Natural killer cell (primary cell): ENCODE measurements at regions not wholly inside any gene's neighbourhood (a gene's known extent, or its start where the extent isn't known, plus 50 kb on each side); places are given as distances from the start of the nearest gene placed in this dataset.

Experiments used
- ATAC-seq, 3 donors: fragments of 150-1000 bp in 2 of 3; fragments of 200-7000 bp in 1 of 3; cut with Tn5 transposase; 1 replicate in 1 of 3; 2 replicates in 2 of 3; pipeline ENCODE4 v1.10.0; 2021; ENCODE audit warnings: mild to moderate bottlenecking in 2 of 3, moderate library complexity in 2 of 3
- DNase-seq, 2 donors: peaks; one replicate each; pipeline versions ENCODE4 v3.0.0 to v3.0.0-alpha.2; 2013 to 2021; ENCODE audit warnings: mixed read lengths in 1 of 2
- H3K27ac ChIP-seq: one replicate; pipeline ENCODE4 v1.5.1; 2013; ENCODE audit warnings: mild to moderate bottlenecking, low read length
- H3K27me3 ChIP-seq: one replicate; pipeline ENCODE4 v1.6.1; 2013; ENCODE audit warnings: low read length; ENCODE audit not compliant: control insufficient read depth, insufficient read depth
- H3K36me3 ChIP-seq: one replicate; pipeline ENCODE4 v1.6.1; 2013; ENCODE audit warnings: low read length; ENCODE audit not compliant: control insufficient read depth, insufficient read depth
- H3K4me1 ChIP-seq: one replicate; pipeline ENCODE4 v1.6.1; 2013; ENCODE audit warnings: low read length; ENCODE audit not compliant: control insufficient read depth, insufficient read depth
- H3K4me3 ChIP-seq: one replicate; pipeline ENCODE4 v1.5.1; 2013; ENCODE audit warnings: low read length
- H3K9me3 ChIP-seq: one replicate; pipeline ENCODE4 v1.6.1; 2013; ENCODE audit warnings: low read length; ENCODE audit not compliant: control insufficient read depth, insufficient read depth
- H3K27ac Mint-ChIP-seq, 2 donors: one replicate each; pipeline ENCODE4 v1.8.0; 2022; ENCODE audit warnings: mild to moderate bottlenecking in 2 of 2, mixed read lengths in 2 of 2, moderate library complexity in 1 of 2
- H3K27me3 Mint-ChIP-seq, 2 donors: one replicate each; pipeline ENCODE4 v1.8.0; 2022; ENCODE audit warnings: low read depth in 2 of 2, mixed read lengths in 2 of 2
- H3K36me3 Mint-ChIP-seq: one replicate; pipeline ENCODE4 v1.8.0; 2022; ENCODE audit warnings: mixed read lengths
- H3K4me1 Mint-ChIP-seq, 2 donors: one replicate each; pipeline ENCODE4 v1.8.0; 2022; ENCODE audit warnings: mixed read lengths in 2 of 2
- H3K4me3 Mint-ChIP-seq: one replicate; pipeline ENCODE4 v1.8.0; 2022; ENCODE audit warnings: mild to moderate bottlenecking, moderate library complexity, mixed read lengths
- H3K9me3 Mint-ChIP-seq, 2 donors: one replicate each; pipeline ENCODE4 v1.8.0; 2022; ENCODE audit warnings: mixed read lengths in 2 of 2
- WGBS: methylation state at CpG from one replicate; pipeline ENCODE4 v1.1.7; 2013; ENCODE audit warnings: missing lambda C conversion rate; ENCODE audit not compliant: insufficient coverage; 5-methylcytosine and 5-hydroxymethylcytosine counted together
- intact Hi-C: fragments of 100-400 bp; cut with micrococcal nuclease; formaldehyde crosslinking; loops from one replicate; pipeline ENCODE4 v1.14.2; 2022
- TF ChIP-seq, protein P1 (sequence below): fragments of 200-600 bp; IDR thresholded peaks from one replicate; pipeline ENCODE4 v1.8.0; 2022; ENCODE audit warnings: antibody characterized with exemption

GRCh38 chr5:36523926-36524325 is 82.5 kb upstream of the SLC1A3 start:
- TF ChIP-seq, protein P1, sequence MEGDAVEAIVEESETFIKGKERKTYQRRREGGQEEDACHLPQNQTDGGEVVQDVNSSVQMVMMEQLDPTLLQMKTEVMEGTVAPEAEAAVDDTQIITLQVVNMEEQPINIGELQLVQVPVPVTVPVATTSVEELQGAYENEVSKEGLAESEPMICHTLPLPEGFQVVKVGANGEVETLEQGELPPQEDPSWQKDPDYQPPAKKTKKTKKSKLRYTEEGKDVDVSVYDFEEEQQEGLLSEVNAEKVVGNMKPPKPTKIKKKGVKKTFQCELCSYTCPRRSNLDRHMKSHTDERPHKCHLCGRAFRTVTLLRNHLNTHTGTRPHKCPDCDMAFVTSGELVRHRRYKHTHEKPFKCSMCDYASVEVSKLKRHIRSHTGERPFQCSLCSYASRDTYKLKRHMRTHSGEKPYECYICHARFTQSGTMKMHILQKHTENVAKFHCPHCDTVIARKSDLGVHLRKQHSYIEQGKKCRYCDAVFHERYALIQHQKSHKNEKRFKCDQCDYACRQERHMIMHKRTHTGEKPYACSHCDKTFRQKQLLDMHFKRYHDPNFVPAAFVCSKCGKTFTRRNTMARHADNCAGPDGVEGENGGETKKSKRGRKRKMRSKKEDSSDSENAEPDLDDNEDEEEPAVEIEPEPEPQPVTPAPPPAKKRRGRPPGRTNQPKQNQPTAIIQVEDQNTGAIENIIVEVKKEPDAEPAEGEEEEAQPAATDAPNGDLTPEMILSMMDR = no peak
- Mint-ChIP-seq H3K27me3 (peaks cover 0 to 5% of the 10 kb centered on the region in 2 donors), H3K36me3 (no peaks in the 10 kb centered on the region), H3K4me3 (no peak overlapping the region), H3K9me3 (peaks cover 0 to 6% of the 10 kb centered on the region in 2 donors), H3K4me1 (no peaks in the 10 kb centered on the region), H3K27ac (no peak overlapping the region)
- H3K9me3 ChIP-seq = no peaks in the 10 kb centered on the region
- no peak for ATAC-seq
- no peak overlapping the region for H3K4me3 ChIP-seq
- intact Hi-C loops = no loop called here
- DNase-seq = no peak
- 75% methylated on average over 5 of the region's 6 CpGs for WGBS
- no peak overlapping the region for H3K27ac ChIP-seq
- no peaks in the 10 kb centered on the region for H3K4me1 ChIP-seq
- no peaks in the 10 kb centered on the region for H3K27me3 ChIP-seq
- H3K36me3 ChIP-seq = no peaks in the 10 kb centered on the region

- WGBS = 93% methylated on average over 5 of the region's 5 CpGs
- intact Hi-C loops = no loop called here
- no peaks in the 10 kb centered on the region for H3K36me3 ChIP-seq
- H3K27me3 ChIP-seq = no peaks in the 10 kb centered on the region
- H3K9me3 ChIP-seq = no peaks in the 10 kb centered on the region
- H3K4me1 Mint-ChIP-seq = no peaks in the 10 kb centered on the region
- ATAC-seq (no peak), DNase-seq (no peak)
- no peaks in the 10 kb centered on the region for H3K36me3 Mint-ChIP-seq
- no peak overlapping the region for H3K4me3 ChIP-seq
- H3K27me3 Mint-ChIP-seq = peaks cover 0 to 3% of the 10 kb centered on the region in 2 donors
- no peaks in the 10 kb centered on the region for H3K4me1 ChIP-seq
- no peak overlapping the region for H3K27ac ChIP-seq
- TF ChIP-seq, protein P1 = no peak
- no peak overlapping the region for H3K4me3 Mint-ChIP-seq
- peaks cover 0 to 2% of the 10 kb centered on the region in 2 donors for H3K9me3 Mint-ChIP-seq
- H3K27ac Mint-ChIP-seq = no peak overlapping the region
These were observed 79.9 kb upstream of the SLC1A3 start for GRCh38 chr5:36526537-36526936.

GRCh38 chr5:36528588-36528987 is 77.8 kb upstream of the SLC1A3 start:
- Histone ChIP-seq H3K9me3 (no peaks in the 10 kb centered on the region), H3K27me3 (no peaks in the 10 kb centered on the region), H3K4me1 (no peaks in the 10 kb centered on the region), H3K4me3 (no peak overlapping the region), H3K36me3 (no peaks in the 10 kb centered on the region), H3K27ac (no peak overlapping the region)
- DNase-seq = no peak
- peaks cover 0 to 2% of the 10 kb centered on the region in 2 donors for H3K9me3 Mint-ChIP-seq
- 87% methylated on average over 6 of the region's 6 CpGs for WGBS
- TF ChIP-seq, protein P1 = no peak
- intact Hi-C loops = no loop called here
- peaks cover 0 to 3% of the 10 kb centered on the region in 2 donors for H3K27me3 Mint-ChIP-seq
- no peaks in the 10 kb centered on the region for H3K36me3 Mint-ChIP-seq
- no peak overlapping the region for H3K4me3 Mint-ChIP-seq
- no peaks in the 10 kb centered on the region for H3K4me1 Mint-ChIP-seq
- no peak for ATAC-seq
- H3K27ac Mint-ChIP-seq = no peak overlapping the region

DNA sequence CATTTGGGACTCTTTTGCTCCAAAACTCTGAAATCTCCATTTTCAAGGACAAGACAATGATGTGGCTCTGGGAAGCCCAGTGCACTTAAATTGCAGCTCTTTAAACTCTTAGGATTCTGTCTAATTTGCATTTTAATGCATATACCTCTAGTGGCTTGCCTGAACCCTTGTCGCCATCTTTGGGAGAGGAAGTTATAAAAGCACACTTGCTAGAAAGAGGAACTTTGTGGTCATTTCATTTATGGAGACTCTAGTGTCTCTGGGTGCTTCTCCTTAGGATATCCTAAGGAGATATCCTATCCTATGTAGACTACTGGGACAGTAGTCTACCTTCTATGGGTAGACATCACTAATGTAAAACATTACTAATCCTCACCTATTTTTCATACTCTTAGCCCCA is 77.3 kb upstream of the SLC1A3 start:
- H3K9me3 ChIP-seq = no peaks in the 10 kb centered on the region
- no peaks in the 10 kb centered on the region for H3K36me3 ChIP-seq
- DNase-seq (no peak), ATAC-seq (no peak)
- no peaks in the 10 kb centered on the region for H3K4me1 ChIP-seq
- no CpG with 5 or more reads among the region's 1 CpG for WGBS
- H3K4me3 ChIP-seq = no peak overlapping the region
- no peak overlapping the region for H3K27ac ChIP-seq
- TF ChIP-seq, protein P1 = no peak
- Mint-ChIP-seq H3K4me1 (no peaks in the 10 kb centered on the region), H3K27ac (no peak overlapping the region), H3K36me3 (no peaks in the 10 kb centered on the region), H3K4me3 (no peak overlapping the region), H3K27me3 (no peaks in the 10 kb centered on the region), H3K9me3 (peaks cover 0 to under 1% of the 10 kb centered on the region in 2 donors)
- intact Hi-C loops = no loop called here
- no peaks in the 10 kb centered on the region for H3K27me3 ChIP-seq
